ENCODE measurements at regions not wholly inside any gene's neighbourhood (a gene's known extent, or its start where the extent isn't known, plus 50 kb on each side); places are given as distances from the start of the nearest gene placed in this dataset.

- no peak overlapping the region for H3K4me3 ChIP-seq (ENCODE audit: low read depth, low read length)
These were observed 417.1 kb downstream of the CSNK1G3 start for GRCh38 chr5:123929055-123929474.

GRCh38 chr5:123928401-123928800, 416.4 kb downstream of the CSNK1G3 start:
- no peak overlapping the region for H3K4me3 ChIP-seq (ENCODE audit: low read depth, low read length)

- no peak overlapping the region for H3K4me3 ChIP-seq (ENCODE audit: low read depth, low read length)
These were observed 409.2 kb downstream of the CSNK1G3 start for GRCh38 chr5:123921193-123921592.

- no peak overlapping the region for H3K4me3 ChIP-seq (ENCODE audit: low read depth, low read length)
These were observed 404.6 kb downstream of the CSNK1G3 start for GRCh38 chr5:123916345-123917121.

GRCh38 chr5:123914333-123914732, 402.4 kb downstream of the CSNK1G3 start:
- no peak overlapping the region for H3K4me3 ChIP-seq (ENCODE audit: low read depth, low read length)

- no peak overlapping the region for H3K4me3 ChIP-seq (ENCODE audit: low read depth, low read length)
These were observed 395.4 kb downstream of the CSNK1G3 start for GRCh38 chr5:123907349-123907748.

GRCh38 chr5:123906698-123907295, 394.8 kb downstream of the CSNK1G3 start:
- H3K4me3 ChIP-seq (ENCODE audit: low read depth, low read length), result no peak overlapping the region

- no peak overlapping the region for H3K4me3 ChIP-seq (ENCODE audit: low read depth, low read length)
These were observed 373.1 kb downstream of the CSNK1G3 start for GRCh38 chr5:123885081-123885480.

GRCh38 chr5:123882965-123883345, 371.0 kb downstream of the CSNK1G3 start:
- H3K4me3 ChIP-seq (ENCODE audit: low read depth, low read length), result no peak overlapping the region

- no peak overlapping the region for H3K4me3 ChIP-seq (ENCODE audit: low read depth, low read length)
These were observed 370.5 kb downstream of the CSNK1G3 start for GRCh38 chr5:123882319-123882964.

- no peak overlapping the region for H3K4me3 ChIP-seq (ENCODE audit: low read depth, low read length)
These were observed 369.8 kb downstream of the CSNK1G3 start for GRCh38 chr5:123881759-123882244.

GRCh38 chr5:123880875-123881274, 368.9 kb downstream of the CSNK1G3 start:
- no peak overlapping the region for H3K4me3 ChIP-seq (ENCODE audit: low read depth, low read length)

- H3K4me3 ChIP-seq (ENCODE audit: low read depth, low read length), result no peak overlapping the region
These were observed 367.1 kb downstream of the CSNK1G3 start for GRCh38 chr5:123879071-123879470.

GRCh38 chr5:123876276-123876790, 364.4 kb downstream of the CSNK1G3 start:
- no peak overlapping the region for H3K4me3 ChIP-seq (ENCODE audit: low read depth, low read length)

GRCh38 chr5:123875561-123876275, 363.7 kb downstream of the CSNK1G3 start:
- no peak overlapping the region for H3K4me3 ChIP-seq (ENCODE audit: low read depth, low read length)

- no peak overlapping the region for H3K4me3 ChIP-seq (ENCODE audit: low read depth, low read length)
These were observed 362.7 kb downstream of the CSNK1G3 start for GRCh38 chr5:123874600-123875201.

GRCh38 chr5:123873846-123874245, 361.9 kb downstream of the CSNK1G3 start:
- H3K4me3 ChIP-seq (ENCODE audit: low read depth, low read length), result no peak overlapping the region

- H3K4me3 ChIP-seq (ENCODE audit: low read depth, low read length), result no peak overlapping the region
These were observed 359.4 kb downstream of the CSNK1G3 start for GRCh38 chr5:123871373-123871772.

- H3K4me3 ChIP-seq (ENCODE audit: low read depth, low read length), result no peak overlapping the region
These were observed 356.9 kb downstream of the CSNK1G3 start for GRCh38 chr5:123868881-123869280.

GRCh38 chr5:123868267-123868666, 356.3 kb downstream of the CSNK1G3 start:
- H3K4me3 ChIP-seq (ENCODE audit: low read depth, low read length), result no peak overlapping the region

GRCh38 chr5:123865641-123866040, 353.7 kb downstream of the CSNK1G3 start:
- H3K4me3 ChIP-seq (ENCODE audit: low read depth, low read length), result no peak overlapping the region
